Smooth muscle cell (in vitro differentiated cells): ENCODE measurements at regions not wholly inside any gene's neighbourhood (a gene's known extent, or its start where the extent isn't known, plus 50 kb on each side); places are given as distances from the start of the nearest gene placed in this dataset.

Experiments used
- DNase-seq: peaks from one replicate; lab custom pipeline; 2025; ENCODE audit not compliant: unreplicated experiment; lab: John Stamatoyannopoulos, UW
- H2AFZ ChIP-seq: fragments of 200-600 bp; sonication (generic); 2 replicates; pipeline ENCODE4 v1.6.0; 2016; ENCODE audit warnings: antibody characterized with exemption, low read depth, mild to moderate bottlenecking
- H3F3A ChIP-seq: fragments of 200-600 bp; sonication (generic); 2 replicates; pipeline ENCODE4 v1.6.0; 2017; ENCODE audit warnings: antibody characterized with exemption, low read depth
- H3K27ac ChIP-seq: fragments of 200-600 bp; sonication (generic); 2 replicates; pipeline ENCODE4 v1.5.1; 2016; ENCODE audit warnings: low read depth, mild to moderate bottlenecking
- H3K27me3 ChIP-seq: fragments of 200-600 bp; sonication (generic); 2 replicates; pipeline ENCODE4 v1.6.1; 2016; ENCODE audit warnings: low read depth, mild to moderate bottlenecking
- H3K36me3 ChIP-seq: fragments of 200-600 bp; sonication (generic); 2 replicates; pipeline ENCODE4 v1.5.1; 2016; ENCODE audit warnings: low read depth
- H3K4me1 ChIP-seq: fragments of 200-600 bp; sonication (generic); 2 replicates; pipeline ENCODE4 v1.5.1; 2016; ENCODE audit warnings: low read depth
- H3K4me2 ChIP-seq: fragments of 200-600 bp; sonication (generic); 2 replicates; pipeline ENCODE4 v1.6.0; 2016; ENCODE audit warnings: mild to moderate bottlenecking
- H3K4me3 ChIP-seq: fragments of 200-600 bp; sonication (generic); 2 replicates; pipeline ENCODE4 v1.5.1; 2016; ENCODE audit warnings: mild to moderate bottlenecking
- H3K79me2 ChIP-seq: fragments of 200-600 bp; sonication (generic); 2 replicates; pipeline ENCODE4 v1.6.0; 2016; ENCODE audit warnings: low read depth, mild to moderate bottlenecking
- H3K9ac ChIP-seq: fragments of 200-600 bp; sonication (generic); 2 replicates; pipeline ENCODE4 v1.6.0; 2016; ENCODE audit warnings: low read depth
- H3K9me3 ChIP-seq: fragments of 200-600 bp; sonication (generic); replicated peaks from 2 replicates; pipeline ENCODE4 v1.5.1; 2016; ENCODE audit warnings: low read depth
- H4K20me1 ChIP-seq: fragments of 200-600 bp; sonication (generic); 2 replicates; pipeline ENCODE4 v1.6.0; 2016; ENCODE audit warnings: low read depth
- WGBS: methylation state at CpG from one replicate; pipeline ENCODE4 v1.1.7; 2016; ENCODE audit warnings: low lambda C conversion rate; 5-methylcytosine and 5-hydroxymethylcytosine counted together
- TF ChIP-seq, protein P1 (sequence below): fragments of 200-600 bp; sonication (generic); IDR thresholded peaks from 2 replicates; pipeline ENCODE4 v1.5.1; 2017; ENCODE audit warnings: borderline replicate concordance, mild to moderate bottlenecking, antibody characterized with exemption; ENCODE audit not compliant: insufficient read depth, poor library complexity, severe bottlenecking

DNA sequence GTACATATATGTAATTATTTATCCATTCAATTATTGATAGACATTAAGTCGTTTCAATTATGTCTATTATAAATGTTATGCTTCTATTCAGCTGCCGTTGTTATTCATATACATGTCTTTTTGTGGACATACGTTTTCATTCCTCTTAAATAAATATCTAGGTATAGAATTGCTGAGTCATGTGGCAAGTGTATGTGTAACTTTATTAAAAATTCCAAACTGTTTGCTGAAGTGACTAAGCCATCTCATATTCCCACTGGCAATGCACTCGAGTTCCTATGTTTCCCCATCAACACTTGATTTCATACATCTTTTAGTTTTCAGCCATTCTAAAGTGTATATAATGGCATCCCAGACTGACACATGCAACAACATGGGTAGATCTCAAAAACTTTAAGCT, 739.7 kb upstream of the POU3F2 start:
- Histone ChIP-seq H3K27me3 (no peaks in the 10 kb centered on the region), H3K4me1 (no peaks in the 10 kb centered on the region), H3K9me3 (no peaks in the 10 kb centered on the region), H3K27ac (no peak overlapping the region), H3F3A (no peaks in the 10 kb centered on the region), H4K20me1 (no peaks in the 10 kb centered on the region), H3K4me2 (no peak overlapping the region), H3K36me3 (no peaks in the 10 kb centered on the region), H3K9ac (no peak overlapping the region), H2AFZ (no peak overlapping the region), H3K79me2 (no peaks in the 10 kb centered on the region), H3K4me3 (no peak overlapping the region)
- 92% methylated on average over 4 of the region's 4 CpGs for WGBS
- TF ChIP-seq, protein P1, sequence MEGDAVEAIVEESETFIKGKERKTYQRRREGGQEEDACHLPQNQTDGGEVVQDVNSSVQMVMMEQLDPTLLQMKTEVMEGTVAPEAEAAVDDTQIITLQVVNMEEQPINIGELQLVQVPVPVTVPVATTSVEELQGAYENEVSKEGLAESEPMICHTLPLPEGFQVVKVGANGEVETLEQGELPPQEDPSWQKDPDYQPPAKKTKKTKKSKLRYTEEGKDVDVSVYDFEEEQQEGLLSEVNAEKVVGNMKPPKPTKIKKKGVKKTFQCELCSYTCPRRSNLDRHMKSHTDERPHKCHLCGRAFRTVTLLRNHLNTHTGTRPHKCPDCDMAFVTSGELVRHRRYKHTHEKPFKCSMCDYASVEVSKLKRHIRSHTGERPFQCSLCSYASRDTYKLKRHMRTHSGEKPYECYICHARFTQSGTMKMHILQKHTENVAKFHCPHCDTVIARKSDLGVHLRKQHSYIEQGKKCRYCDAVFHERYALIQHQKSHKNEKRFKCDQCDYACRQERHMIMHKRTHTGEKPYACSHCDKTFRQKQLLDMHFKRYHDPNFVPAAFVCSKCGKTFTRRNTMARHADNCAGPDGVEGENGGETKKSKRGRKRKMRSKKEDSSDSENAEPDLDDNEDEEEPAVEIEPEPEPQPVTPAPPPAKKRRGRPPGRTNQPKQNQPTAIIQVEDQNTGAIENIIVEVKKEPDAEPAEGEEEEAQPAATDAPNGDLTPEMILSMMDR: no peak
- DNase-seq: no peak

DNA sequence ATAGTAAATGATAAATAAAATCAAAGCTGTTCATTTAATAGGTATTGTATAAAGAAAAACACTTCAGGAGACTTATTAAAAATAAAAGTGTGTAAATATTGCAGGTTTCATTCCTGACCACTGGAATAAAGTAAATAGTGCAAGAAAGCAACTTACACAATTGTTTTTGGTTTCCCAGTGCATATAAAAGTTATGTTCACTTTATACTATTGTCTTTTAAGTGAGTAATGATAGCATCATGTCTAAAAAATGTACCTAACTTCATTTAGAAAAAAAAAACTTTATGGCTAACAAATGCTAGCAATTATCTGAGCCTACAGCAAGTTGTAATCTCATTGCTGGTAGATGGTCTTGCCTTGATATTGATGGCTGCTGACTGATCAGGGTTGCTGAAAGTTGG, 726.6 kb upstream of the POU3F2 start:
- TF ChIP-seq, protein P1: no peak
- H3K79me2 ChIP-seq: no peaks in the 10 kb centered on the region
- H3K9ac ChIP-seq: no peak overlapping the region

DNA sequence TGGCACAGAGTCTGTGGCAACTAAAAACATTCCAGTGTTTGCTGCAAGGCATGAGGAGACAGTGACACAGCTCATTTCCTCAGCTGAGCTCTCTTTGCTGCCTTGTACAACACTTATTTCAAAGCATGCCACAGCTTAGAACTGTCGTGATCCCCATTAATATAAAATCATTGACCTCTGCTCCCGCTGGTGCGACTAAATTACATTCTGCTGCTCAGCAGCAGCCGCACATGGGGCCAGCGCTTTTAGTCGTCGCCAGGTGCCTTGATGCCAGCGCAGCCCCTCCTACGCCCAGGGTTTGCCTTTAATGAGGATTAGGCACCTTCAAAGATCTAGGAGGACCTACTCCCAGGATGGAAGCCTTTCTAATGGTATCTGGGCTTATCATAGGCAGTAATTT, 717.9 kb upstream of the POU3F2 start:
- no peaks in the 10 kb centered on the region for H3K79me2 ChIP-seq
- H3K36me3 ChIP-seq: no peaks in the 10 kb centered on the region
- no peak overlapping the region for H3K27ac ChIP-seq
- WGBS: 89% methylated on average over 9 of the region's 9 CpGs
- H3K4me2 ChIP-seq: no peak overlapping the region
- H4K20me1 ChIP-seq: no peaks in the 10 kb centered on the region
- TF ChIP-seq, protein P1: no peak
- no peak overlapping the region for H3K9ac ChIP-seq
- H3K4me1 ChIP-seq: peaks cover 35% of the 10 kb centered on the region
- no peak overlapping the region for H2AFZ ChIP-seq
- no peak for DNase-seq
- no peaks in the 10 kb centered on the region for H3F3A ChIP-seq
- no peaks in the 10 kb centered on the region for H3K27me3 ChIP-seq
- no peak overlapping the region for H3K4me3 ChIP-seq
- H3K9me3 ChIP-seq: no peaks in the 10 kb centered on the region

More for the DNA sequence above, 726.6 kb upstream of the POU3F2 start:
- no peak for DNase-seq
- Histone ChIP-seq H3K27ac (no peak overlapping the region), H3K27me3 (no peaks in the 10 kb centered on the region), H2AFZ (no peak overlapping the region), H3K9me3 (no peaks in the 10 kb centered on the region), H3F3A (no peaks in the 10 kb centered on the region), H3K4me2 (no peak overlapping the region), H3K36me3 (no peaks in the 10 kb centered on the region), H4K20me1 (no peaks in the 10 kb centered on the region), H3K4me3 (no peak overlapping the region), H3K4me1 (no peaks in the 10 kb centered on the region)

DNA sequence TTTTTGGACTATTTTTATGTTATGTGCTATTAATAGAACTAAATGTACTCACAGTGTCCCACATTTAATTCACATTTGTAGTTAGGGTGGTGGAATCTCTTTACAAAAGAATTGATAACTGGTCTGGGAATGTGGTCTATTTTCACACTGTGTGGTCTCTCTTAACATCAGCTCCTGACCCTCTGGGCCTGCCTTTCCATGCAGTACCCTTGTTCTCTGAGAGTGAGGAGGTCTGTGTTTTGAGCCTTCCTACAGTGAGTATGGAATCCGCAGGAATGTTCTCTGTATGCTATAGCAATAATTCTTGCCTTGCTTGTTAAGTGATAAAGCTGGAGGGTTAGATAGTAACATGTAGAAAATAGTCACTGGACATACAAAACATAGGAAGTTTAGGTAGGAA, 717.3 kb upstream of the POU3F2 start:
- Histone ChIP-seq H2AFZ (no peak overlapping the region), H3K4me2 (no peak overlapping the region), H3K9ac (no peak overlapping the region), H4K20me1 (no peaks in the 10 kb centered on the region), H3K79me2 (no peaks in the 10 kb centered on the region), H3K27me3 (no peaks in the 10 kb centered on the region), H3K36me3 (no peaks in the 10 kb centered on the region), H3K9me3 (no peaks in the 10 kb centered on the region), H3K27ac (no peak overlapping the region), H3K4me1 (peaks cover 35% of the 10 kb centered on the region), H3K4me3 (no peak overlapping the region), H3F3A (no peaks in the 10 kb centered on the region)
- TF ChIP-seq, protein P1: no peak
- DNase-seq: no peak
- 100% methylated on average over 1 of the region's 1 CpG for WGBS
